ENCODE measurements at regions not wholly inside any gene's neighbourhood (a gene's known extent, or its start where the extent isn't known, plus 50 kb on each side); places are given as distances from the start of the nearest gene placed in this dataset.

GRCh38 chr13:74703855-74704387 is 569.7 kb upstream of the KLF12 start:
- DNase-seq (ENCODE audit: extremely low spot score in 2 of 2): no peak
- intact Hi-C loops (cut with DNase I): no loop called here
- Histone ChIP-seq H3K27ac (no peak overlapping the region), H3K4me1 (no peaks in the 10 kb centered on the region), H3K4me3 (no peak overlapping the region), H3K27me3 (no peaks in the 10 kb centered on the region), H3K36me3 (no peaks in the 10 kb centered on the region), H3K9me3 (no peaks in the 10 kb centered on the region)
- TF ChIP-seq, protein P1, sequence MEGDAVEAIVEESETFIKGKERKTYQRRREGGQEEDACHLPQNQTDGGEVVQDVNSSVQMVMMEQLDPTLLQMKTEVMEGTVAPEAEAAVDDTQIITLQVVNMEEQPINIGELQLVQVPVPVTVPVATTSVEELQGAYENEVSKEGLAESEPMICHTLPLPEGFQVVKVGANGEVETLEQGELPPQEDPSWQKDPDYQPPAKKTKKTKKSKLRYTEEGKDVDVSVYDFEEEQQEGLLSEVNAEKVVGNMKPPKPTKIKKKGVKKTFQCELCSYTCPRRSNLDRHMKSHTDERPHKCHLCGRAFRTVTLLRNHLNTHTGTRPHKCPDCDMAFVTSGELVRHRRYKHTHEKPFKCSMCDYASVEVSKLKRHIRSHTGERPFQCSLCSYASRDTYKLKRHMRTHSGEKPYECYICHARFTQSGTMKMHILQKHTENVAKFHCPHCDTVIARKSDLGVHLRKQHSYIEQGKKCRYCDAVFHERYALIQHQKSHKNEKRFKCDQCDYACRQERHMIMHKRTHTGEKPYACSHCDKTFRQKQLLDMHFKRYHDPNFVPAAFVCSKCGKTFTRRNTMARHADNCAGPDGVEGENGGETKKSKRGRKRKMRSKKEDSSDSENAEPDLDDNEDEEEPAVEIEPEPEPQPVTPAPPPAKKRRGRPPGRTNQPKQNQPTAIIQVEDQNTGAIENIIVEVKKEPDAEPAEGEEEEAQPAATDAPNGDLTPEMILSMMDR (IDR thresholded peaks at IDR 0.05): no peak
- TF ChIP-seq POLR2AphosphoS5 (IDR thresholded peaks at IDR 0.05; ENCODE audit: insufficient read depth in 1 of 2, low read depth in 1 of 2) (no peak), POLR2A (IDR thresholded peaks at IDR 0.05) (no peak)

DNA sequence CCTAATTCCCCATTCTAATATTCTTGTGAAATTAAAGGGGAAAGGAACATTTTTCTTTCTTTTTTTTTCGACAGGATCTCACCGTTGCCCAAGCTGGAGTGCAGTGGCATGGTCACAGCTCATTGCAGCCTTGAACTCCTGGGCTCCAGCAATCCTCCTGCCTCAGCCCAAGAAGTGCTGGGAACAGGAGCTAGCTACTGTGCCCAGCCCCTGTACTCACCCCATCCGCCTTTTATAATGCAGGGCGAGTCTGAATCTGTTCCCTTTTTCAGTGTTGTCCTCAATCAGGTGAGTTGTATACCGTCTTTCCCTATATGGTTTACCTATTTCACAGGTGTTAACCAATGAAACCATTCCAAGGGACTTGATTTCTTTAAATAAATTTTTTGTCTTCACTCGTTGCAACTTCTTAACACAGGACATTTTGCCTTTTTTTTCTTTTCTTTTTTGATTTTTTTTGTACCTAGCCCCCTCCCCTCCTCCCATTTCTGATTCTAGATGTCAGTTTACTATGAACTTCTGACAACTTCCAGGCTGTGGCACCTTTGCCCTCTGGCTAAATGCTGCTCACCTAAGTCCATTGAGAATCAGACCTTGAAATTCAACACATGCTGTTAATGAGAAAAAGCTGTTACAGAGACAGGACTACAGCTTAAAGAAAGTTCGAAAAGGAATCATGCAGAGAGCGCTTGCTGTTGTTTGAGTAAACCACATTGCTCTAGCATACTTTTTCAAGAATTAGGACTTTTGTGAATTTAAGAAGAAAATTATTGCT is 562.1 kb upstream of the KLF12 start:
- no peak for DNase-seq (ENCODE audit: extremely low spot score in 2 of 2)
- no peaks in the 10 kb centered on the region for H3K36me3 ChIP-seq
- H3K4me1 ChIP-seq: no peaks in the 10 kb centered on the region
- no peak for TF ChIP-seq POLR2AphosphoS5 (IDR thresholded peaks at IDR 0.05; ENCODE audit: insufficient read depth in 1 of 2, low read depth in 1 of 2)
- TF ChIP-seq, protein P1 (IDR thresholded peaks at IDR 0.05): no peak
- no peak overlapping the region for H3K27ac ChIP-seq
- intact Hi-C loops (cut with DNase I): no loop called here
- H3K9me3 ChIP-seq: no peaks in the 10 kb centered on the region
- no peaks in the 10 kb centered on the region for H3K27me3 ChIP-seq
- H3K4me3 ChIP-seq: no peak overlapping the region

DNA sequence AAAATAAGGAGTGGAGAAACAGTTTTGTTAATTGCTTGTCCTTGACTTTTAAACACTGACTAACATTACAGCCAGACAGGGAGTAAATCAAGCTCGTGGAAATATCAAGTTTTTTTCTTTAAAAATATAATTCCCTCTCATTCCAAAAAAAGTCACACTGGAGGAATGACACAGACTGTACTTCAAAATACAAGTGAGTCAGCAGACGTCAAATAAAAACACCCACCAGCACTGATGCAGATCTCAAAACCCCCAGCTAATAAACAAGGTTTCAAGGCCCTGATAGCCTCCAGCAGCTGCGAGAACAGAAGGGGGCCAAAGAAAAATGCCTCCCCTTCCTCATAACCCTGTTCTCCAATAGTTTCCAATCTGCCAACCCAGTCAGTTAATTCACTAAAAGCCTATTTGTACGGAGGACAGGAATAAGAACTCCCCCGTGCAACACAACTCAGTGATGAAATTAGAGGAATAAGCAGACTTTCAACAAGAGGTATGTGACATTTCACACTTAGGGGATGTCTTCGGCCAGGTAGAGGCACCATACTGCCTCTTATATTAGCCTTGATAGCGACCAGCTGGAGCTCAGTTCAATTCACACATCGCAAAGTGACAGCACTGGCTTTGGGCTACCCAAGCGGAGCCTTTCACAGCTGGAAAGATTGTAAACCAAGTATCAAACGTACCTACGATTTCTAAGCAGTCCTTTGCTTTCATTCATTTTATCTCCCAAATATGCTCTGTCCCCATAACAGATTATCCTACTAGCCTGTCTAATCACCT is 561.0 kb upstream of the KLF12 start:
- no peaks in the 10 kb centered on the region for H3K27me3 ChIP-seq
- no peak for TF ChIP-seq POLR2AphosphoS5 (IDR thresholded peaks at IDR 0.05; ENCODE audit: insufficient read depth in 1 of 2, low read depth in 1 of 2)
- intact Hi-C loops (cut with DNase I): no loop called here

GRCh38 chr13:74687442-74688182 is 553.4 kb upstream of the KLF12 start:
- intact Hi-C loops (cut with DNase I): no loop called here
- no peak for TF ChIP-seq POLR2AphosphoS5 (IDR thresholded peaks at IDR 0.05; ENCODE audit: insufficient read depth in 1 of 2, low read depth in 1 of 2)
- TF ChIP-seq, protein P1 (IDR thresholded peaks at IDR 0.05): no peak
- no peak for TF ChIP-seq POLR2A (IDR thresholded peaks at IDR 0.05)
- Histone ChIP-seq H3K36me3 (no peaks in the 10 kb centered on the region), H3K9me3 (no peaks in the 10 kb centered on the region), H3K4me1 (no peaks in the 10 kb centered on the region), H3K27me3 (no peaks in the 10 kb centered on the region), H3K27ac (no peak overlapping the region), H3K4me3 (no peak overlapping the region)
- DNase-seq (ENCODE audit: extremely low spot score in 2 of 2): no peak

More for the DNA sequence above, 561.0 kb upstream of the KLF12 start:
- no peaks in the 10 kb centered on the region for H3K9me3 ChIP-seq
- H3K4me1 ChIP-seq: no peaks in the 10 kb centered on the region
- no peak overlapping the region for H3K27ac ChIP-seq
- DNase-seq (ENCODE audit: extremely low spot score in 2 of 2): no peak
- no peaks in the 10 kb centered on the region for H3K36me3 ChIP-seq
- H3K4me3 ChIP-seq: no peak overlapping the region

DNA sequence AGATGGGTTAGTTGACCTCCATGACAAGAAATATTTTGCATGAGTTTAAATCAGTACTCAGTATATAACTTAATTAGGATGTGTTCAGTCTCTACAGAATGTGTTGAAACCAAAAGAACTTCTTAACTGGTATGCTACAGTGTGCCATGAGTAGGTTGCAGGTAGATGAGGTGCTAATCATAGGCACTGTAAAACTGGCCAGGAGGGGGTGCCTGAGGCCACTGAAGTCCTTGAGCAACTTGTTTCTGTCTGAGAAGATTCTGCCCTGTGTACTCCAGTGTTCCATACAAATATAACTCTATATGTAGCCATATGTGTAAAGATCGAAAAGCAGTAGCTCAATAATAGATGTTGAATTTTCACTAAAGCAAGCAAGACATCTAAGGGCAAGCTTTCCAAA is 549.2 kb upstream of the KLF12 start:
- no peaks in the 10 kb centered on the region for H3K9me3 ChIP-seq
- TF ChIP-seq, protein P1 (IDR thresholded peaks at IDR 0.05): no peak
- no peak for TF ChIP-seq POLR2A (IDR thresholded peaks at IDR 0.05)
- TF ChIP-seq POLR2AphosphoS5 (IDR thresholded peaks at IDR 0.05; ENCODE audit: insufficient read depth in 1 of 2, low read depth in 1 of 2): no peak
- H3K4me1 ChIP-seq: no peaks in the 10 kb centered on the region
- H3K27me3 ChIP-seq: no peaks in the 10 kb centered on the region
- DNase-seq (ENCODE audit: extremely low spot score in 2 of 2): no peak
- no peak overlapping the region for H3K4me3 ChIP-seq
- intact Hi-C loops (cut with DNase I): no loop called here
- H3K36me3 ChIP-seq: no peaks in the 10 kb centered on the region
- no peak overlapping the region for H3K27ac ChIP-seq
